SK-N-SH treated with all-trans-retinoic acid at 6 μM for 48 hours (cell line): ENCODE measurements at regions not wholly inside any gene's neighbourhood (a gene's known extent, or its start where the extent isn't known, plus 50 kb on each side); places are given as distances from the start of the nearest gene placed in this dataset.

Experiments
- ATAC-seq: fragments of 200-7000 bp; cut with Tn5 transposase; 3 replicates; pipeline ENCODE4 v1.9.1; 2020; ENCODE audit warnings: mild to moderate bottlenecking, moderate library complexity
- ARNTL ChIP-seq: fragments of 450-650 bp; formaldehyde crosslinking; IDR thresholded peaks from 2 replicates; pipeline ENCODE4 v1.5.0; 2020; ENCODE audit warnings: low read depth, mild to moderate bottlenecking, moderate library complexity, borderline replicate concordance
- BACH2 ChIP-seq: fragments of 250-450 bp; sonication (Bioruptor Pico); IDR thresholded peaks from 2 replicates; pipeline ENCODE4 v1.9.0; 2021; ENCODE audit warnings: mild to moderate bottlenecking, borderline replicate concordance
- CREB5 ChIP-seq: fragments of 250-450 bp; sonication (Bioruptor Pico); IDR thresholded peaks from 2 replicates; pipeline ENCODE4 v1.5.1; 2020; ENCODE audit warnings: low read depth, mild to moderate bottlenecking, moderate library complexity
- CSDC2 ChIP-seq: fragments of 250-450 bp; sonication (Bioruptor Pico); IDR thresholded peaks from 2 replicates; pipeline ENCODE4 v1.5.0; 2020; ENCODE audit warnings: mild to moderate bottlenecking, moderate library complexity
- CSRNP3 ChIP-seq: fragments of 250-450 bp; sonication (Bioruptor Pico); IDR thresholded peaks from 2 replicates; pipeline ENCODE4 v1.5.1; 2021; ENCODE audit warnings: mild to moderate bottlenecking, moderate library complexity
- ESRRG ChIP-seq: fragments of 250-450 bp; sonication (Bioruptor Pico); IDR thresholded peaks from 2 replicates; pipeline ENCODE4 v1.6.1; 2021; ENCODE audit warnings: mild to moderate bottlenecking
- GLIS3 ChIP-seq: fragments of 250-450 bp; sonication (Bioruptor Pico); IDR thresholded peaks from 2 replicates; pipeline ENCODE4 v1.5.0; 2020; ENCODE audit warnings: mild to moderate bottlenecking, moderate library complexity
- ISL1 ChIP-seq: fragments of 250-450 bp; sonication (Bioruptor Pico); IDR thresholded peaks from 2 replicates; pipeline ENCODE4 v2.1.2; 2022; ENCODE audit warnings: mild to moderate bottlenecking, moderate library complexity
- OSR1 ChIP-seq: fragments of 250-450 bp; sonication (Bioruptor Pico); IDR thresholded peaks from 2 replicates; pipeline ENCODE4 v1.8.0; 2022; ENCODE audit warnings: moderate library complexity, mild to moderate bottlenecking, inconsistent platforms
- PATZ1 ChIP-seq: fragments of 250-450 bp; sonication (Bioruptor Pico); IDR thresholded peaks from 2 replicates; pipeline ENCODE4 v1.8.0; 2020; ENCODE audit warnings: mild to moderate bottlenecking, moderate library complexity, borderline replicate concordance
- POU6F1 ChIP-seq: fragments of 250-450 bp; sonication (Bioruptor Pico); IDR thresholded peaks from 2 replicates; pipeline ENCODE4 v1.8.0; 2021; ENCODE audit warnings: low read depth, mild to moderate bottlenecking, moderate library complexity, borderline replicate concordance
- PPARA ChIP-seq: fragments of 250-450 bp; sonication (Bioruptor Pico); IDR thresholded peaks from 2 replicates; pipeline ENCODE4 v1.5.0; 2020; ENCODE audit warnings: mild to moderate bottlenecking, borderline replicate concordance
- RARB ChIP-seq: fragments of 250-450 bp; sonication (Bioruptor Pico); IDR thresholded peaks from 2 replicates; pipeline ENCODE4 v1.8.0; 2021; ENCODE audit warnings: mild to moderate bottlenecking, moderate library complexity
- SNAI2 ChIP-seq: fragments of 250-450 bp; sonication (Bioruptor Pico); IDR thresholded peaks from 2 replicates; pipeline ENCODE4 v1.5.0; 2020; ENCODE audit warnings: mild to moderate bottlenecking, moderate library complexity
- TCF4 ChIP-seq: fragments of 250-450 bp; sonication (Bioruptor Pico); IDR thresholded peaks from 2 replicates; pipeline ENCODE4 v1.8.0; 2021; ENCODE audit warnings: mild to moderate bottlenecking, moderate library complexity, borderline replicate concordance
- TOX ChIP-seq: fragments of 250-450 bp; sonication (Bioruptor Pico); IDR thresholded peaks from 2 replicates; pipeline ENCODE4 v1.8.0; 2021; ENCODE audit warnings: mild to moderate bottlenecking, moderate library complexity, borderline replicate concordance
- TSHZ2 ChIP-seq: fragments of 250-450 bp; sonication (Bioruptor Pico); IDR thresholded peaks from 2 replicates; pipeline ENCODE4 v1.5.0; 2020; ENCODE audit warnings: mild to moderate bottlenecking, moderate library complexity
- ZFP3 ChIP-seq: fragments of 250-450 bp; sonication (Bioruptor Pico); IDR thresholded peaks from 2 replicates; pipeline ENCODE4 v1.5.0; 2020; ENCODE audit warnings: mild to moderate bottlenecking, moderate library complexity
- ZNF565 ChIP-seq: fragments of 450-650 bp; formaldehyde crosslinking; conservative IDR thresholded peaks from 2 replicates; pipeline ENCODE4 v1.5.0; 2020; ENCODE audit warnings: low read depth, mild to moderate bottlenecking, moderate library complexity
- ZNF70 ChIP-seq: fragments of 450-650 bp; formaldehyde crosslinking; IDR thresholded peaks from 2 replicates; pipeline ENCODE4 v1.5.0; 2020; ENCODE audit warnings: mild to moderate bottlenecking, moderate library complexity
- ZNF8 ChIP-seq: fragments of 450-650 bp; formaldehyde crosslinking; IDR thresholded peaks from 2 replicates; pipeline ENCODE4 v1.5.0; 2020; ENCODE audit warnings: mild to moderate bottlenecking, moderate library complexity

- no peak for ATAC-seq
- no peak for TF ChIP-seq BACH2 (CRISPR knock-in tag)
- TF ChIP-seq ARNTL (CRISPR knock-in tag): no peak
- TF ChIP-seq CSDC2: no peak
- TF ChIP-seq GLIS3 (CRISPR knock-in tag): no peak
- TF ChIP-seq TCF4: no peak
- no peak for TF ChIP-seq CSRNP3 (CRISPR knock-in tag)
- TF ChIP-seq PATZ1 (CRISPR knock-in tag): no peak
These were observed 95.6 kb upstream of the FOXC1 start for GRCh38 chr6:1514078-1514477.

GRCh38 chr6:1515280-1515679, 94.4 kb upstream of the FOXC1 start:
- peak; percentile 76 for ATAC-seq
- no peak for TF ChIP-seq ZNF70 (CRISPR knock-in tag)
- no peak for TF ChIP-seq OSR1 (CRISPR knock-in tag)
- TF ChIP-seq PATZ1 (CRISPR knock-in tag): no peak
- no peak for TF ChIP-seq ZNF565 (CRISPR knock-in tag)
- no peak for TF ChIP-seq ISL1 (CRISPR knock-in tag)
- no peak for TF ChIP-seq CREB5 (CRISPR knock-in tag)
- TF ChIP-seq POU6F1 (CRISPR knock-in tag): no peak
- TF ChIP-seq ZFP3: no peak
- no peak for TF ChIP-seq TCF4
- no peak for TF ChIP-seq SNAI2 (CRISPR knock-in tag)
- TF ChIP-seq ARNTL (CRISPR knock-in tag): no peak
- no peak for TF ChIP-seq BACH2 (CRISPR knock-in tag)
- no peak for TF ChIP-seq TSHZ2 (CRISPR knock-in tag)
- no peak for TF ChIP-seq CSDC2
- no peak for TF ChIP-seq RARB
- no peak for TF ChIP-seq ZNF8 (CRISPR knock-in tag)
- TF ChIP-seq TOX (CRISPR knock-in tag): no peak
- no peak for TF ChIP-seq ESRRG
- no peak for TF ChIP-seq PPARA (CRISPR knock-in tag)
- no peak for TF ChIP-seq GLIS3 (CRISPR knock-in tag)
